CD14-positive monocyte (primary cell): ENCODE measurements at regions not wholly inside any gene's neighbourhood (a gene's known extent, or its start where the extent isn't known, plus 50 kb on each side); places are given as distances from the start of the nearest gene placed in this dataset.

Experiments
- DNase-seq, 3 donors: peaks; one replicate each; pipeline ENCODE4 v3.0.0-alpha.2; 2011 to 2022
- H2AFZ ChIP-seq: 2 replicates; pipeline ENCODE4 v1.6.0; 2012; ENCODE audit warnings: mild to moderate bottlenecking, low read depth, low read length, inconsistent platforms; ENCODE audit not compliant: insufficient read depth, poor library complexity, severe bottlenecking
- H3K27ac ChIP-seq, 2 donors: 1 replicate in 1 of 2; 2 replicates in 1 of 2; pipeline ENCODE4 v1.5.1; 2012 to 2013; ENCODE audit warnings: low read length in 2 of 2, control low read depth in 1 of 2, inconsistent platforms in 1 of 2, low read depth in 1 of 2, mild to moderate bottlenecking in 1 of 2
- H3K27me3 ChIP-seq, 2 donors: one replicate each; pipeline versions ENCODE4 v1.6.0 to v1.6.1; 2011 to 2013; ENCODE audit warnings: low read length in 2 of 2; ENCODE audit not compliant: control insufficient read depth in 2 of 2, insufficient read depth in 2 of 2
- H3K36me3 ChIP-seq, 2 donors: replicated peaks in 1 of 2; 1 replicate in 1 of 2; 2 replicates in 1 of 2; pipeline versions ENCODE4 v1.5.1 to v1.6.1; 2012 to 2013; ENCODE audit warnings: low read length in 2 of 2, control low read depth in 1 of 2, inconsistent platforms in 1 of 2, mild to moderate bottlenecking in 1 of 2; ENCODE audit not compliant: insufficient read depth in 2 of 2, control insufficient read depth in 1 of 2
- H3K4me1 ChIP-seq, 2 donors: 1 replicate in 1 of 2; 2 replicates in 1 of 2; pipeline versions ENCODE4 v1.5.1 to v1.6.1; 2012 to 2013; ENCODE audit warnings: low read length in 2 of 2, control low read depth in 1 of 2, inconsistent platforms in 1 of 2, mild to moderate bottlenecking in 1 of 2, moderate library complexity in 1 of 2; ENCODE audit not compliant: insufficient read depth in 2 of 2, control insufficient read depth in 1 of 2
- H3K4me2 ChIP-seq: replicated peaks from 2 replicates; pipeline ENCODE3; 2012; ENCODE audit warnings: low read length, moderate library complexity, mild to moderate bottlenecking; ENCODE audit not compliant: poor library complexity, severe bottlenecking; ENCODE audit errors: extremely low read depth
- H3K4me3 ChIP-seq, 3 experiments: fragments of 200-600 bp in 1 of 3; sonication (generic) in 1 of 3; replicated peaks in 1 of 3; 1 replicate in 2 of 3; 2 replicates in 1 of 3; pipeline ENCODE4 v1.5.1; 2011 to 2013; ENCODE audit warnings: low read length in 3 of 3, mild to moderate bottlenecking in 3 of 3, control low read depth in 2 of 3, low read depth in 2 of 3, inconsistent platforms in 1 of 3, moderate library complexity in 1 of 3
- H3K79me2 ChIP-seq: 2 replicates; pipeline ENCODE4 v1.6.0; 2012; ENCODE audit warnings: mild to moderate bottlenecking, control low read depth, inconsistent platforms, low read length, moderate library complexity; ENCODE audit not compliant: insufficient read depth
- H3K9ac ChIP-seq: 2 replicates; pipeline ENCODE4 v1.6.0; 2017; ENCODE audit warnings: low read length, mild to moderate bottlenecking; ENCODE audit not compliant: insufficient read depth, poor library complexity, severe bottlenecking
- H3K9me3 ChIP-seq, 2 donors: replicated peaks in 1 of 2; 1 replicate in 1 of 2; 2 replicates in 1 of 2; pipeline versions ENCODE4 v1.5.1 to v1.6.1; 2012 to 2013; ENCODE audit warnings: low read length in 2 of 2, control low read depth in 1 of 2; ENCODE audit not compliant: control insufficient read depth in 1 of 2, insufficient read depth in 1 of 2
- H4K20me1 ChIP-seq: 2 replicates; pipeline ENCODE4 v1.6.0; 2012; ENCODE audit warnings: mild to moderate bottlenecking, low read length, control low read depth, moderate library complexity; ENCODE audit not compliant: insufficient read depth
- H3K27ac Mint-ChIP-seq, 7 donors: one replicate each; pipeline ENCODE4 v1.8.0; 2020; ENCODE audit warnings: mild to moderate bottlenecking in 7 of 7, mixed read lengths in 7 of 7, moderate library complexity in 6 of 7, inconsistent platforms in 2 of 7
- H3K27me3 Mint-ChIP-seq, 3 donors: one replicate each; pipeline ENCODE4 v1.8.0; 2021 to 2022; ENCODE audit warnings: low read depth in 3 of 3, mild to moderate bottlenecking in 3 of 3, mixed read lengths in 3 of 3, moderate library complexity in 3 of 3, inconsistent platforms in 1 of 3
- H3K36me3 Mint-ChIP-seq, 2 donors: one replicate each; pipeline ENCODE4 v1.8.0; 2020; ENCODE audit warnings: mixed read lengths in 2 of 2, inconsistent platforms in 1 of 2, mild to moderate bottlenecking in 1 of 2
- H3K4me1 Mint-ChIP-seq: one replicate; pipeline ENCODE4 v1.8.0; 2020; ENCODE audit warnings: mild to moderate bottlenecking, mixed read lengths
- H3K4me3 Mint-ChIP-seq, 2 donors: one replicate each; pipeline ENCODE4 v1.8.0; 2020; ENCODE audit warnings: mild to moderate bottlenecking in 2 of 2, mixed read lengths in 2 of 2, moderate library complexity in 1 of 2
- H3K9me3 Mint-ChIP-seq, 7 donors: one replicate each; pipeline ENCODE4 v1.8.0; 2020 to 2022; ENCODE audit warnings: mixed read lengths in 7 of 7, mild to moderate bottlenecking in 6 of 7, moderate library complexity in 6 of 7, inconsistent platforms in 2 of 7
- WGBS: methylation state at CpG from one replicate; pipeline ENCODE4 v1.1.5; 2013; ENCODE audit warnings: missing lambda C conversion rate; ENCODE audit not compliant: insufficient coverage; 5-methylcytosine and 5-hydroxymethylcytosine counted together
- intact Hi-C, 2 donors: fragments of 100-400 bp; cut with micrococcal nuclease; formaldehyde crosslinking; loops; one replicate each; pipeline versions ENCODE4 v1.15.0 to v1.15.1; 2023
- TF ChIP-seq, protein P1 (sequence below): fragments of 200-600 bp; IDR thresholded peaks from one replicate; pipeline ENCODE4 v1.8.0; 2022; ENCODE audit warnings: antibody characterized with exemption, mild to moderate bottlenecking

DNA sequence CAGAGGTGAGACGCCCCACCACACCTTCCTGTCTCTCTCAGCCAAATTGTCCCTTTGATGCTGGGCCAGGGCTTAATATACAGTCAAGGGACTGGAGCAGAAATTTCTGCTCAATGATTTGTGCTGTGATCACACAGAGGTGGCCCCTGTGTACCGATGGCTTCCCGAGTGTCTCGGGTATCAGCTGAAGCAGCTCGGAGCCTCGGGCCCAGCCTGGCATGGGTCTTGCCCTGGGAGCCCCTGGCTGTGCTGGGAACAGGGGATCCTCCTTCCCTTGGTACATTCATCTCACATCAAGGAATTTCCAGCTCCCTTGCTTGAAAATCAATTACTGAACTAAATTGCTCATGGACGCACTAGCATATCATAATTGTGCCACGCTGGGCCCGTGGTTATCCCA is 148.8 kb upstream of the C1orf174 start:
- no peaks in the 10 kb centered on the region for H3K36me3 Mint-ChIP-seq
- no peaks in the 10 kb centered on the region for H3K79me2 ChIP-seq
- no peaks in the 10 kb centered on the region for H3K36me3 ChIP-seq
- H3K9ac ChIP-seq: no peak overlapping the region
- 85% methylated on average over 9 of the region's 9 CpGs for WGBS
- H3K27me3 Mint-ChIP-seq: peaks cover 7 to 10% (median 8%) of the 10 kb centered on the region in 3 donors
- no peak overlapping the region for H3K27ac Mint-ChIP-seq
- H3K4me3 Mint-ChIP-seq: no peak overlapping the region
- TF ChIP-seq, protein P1, sequence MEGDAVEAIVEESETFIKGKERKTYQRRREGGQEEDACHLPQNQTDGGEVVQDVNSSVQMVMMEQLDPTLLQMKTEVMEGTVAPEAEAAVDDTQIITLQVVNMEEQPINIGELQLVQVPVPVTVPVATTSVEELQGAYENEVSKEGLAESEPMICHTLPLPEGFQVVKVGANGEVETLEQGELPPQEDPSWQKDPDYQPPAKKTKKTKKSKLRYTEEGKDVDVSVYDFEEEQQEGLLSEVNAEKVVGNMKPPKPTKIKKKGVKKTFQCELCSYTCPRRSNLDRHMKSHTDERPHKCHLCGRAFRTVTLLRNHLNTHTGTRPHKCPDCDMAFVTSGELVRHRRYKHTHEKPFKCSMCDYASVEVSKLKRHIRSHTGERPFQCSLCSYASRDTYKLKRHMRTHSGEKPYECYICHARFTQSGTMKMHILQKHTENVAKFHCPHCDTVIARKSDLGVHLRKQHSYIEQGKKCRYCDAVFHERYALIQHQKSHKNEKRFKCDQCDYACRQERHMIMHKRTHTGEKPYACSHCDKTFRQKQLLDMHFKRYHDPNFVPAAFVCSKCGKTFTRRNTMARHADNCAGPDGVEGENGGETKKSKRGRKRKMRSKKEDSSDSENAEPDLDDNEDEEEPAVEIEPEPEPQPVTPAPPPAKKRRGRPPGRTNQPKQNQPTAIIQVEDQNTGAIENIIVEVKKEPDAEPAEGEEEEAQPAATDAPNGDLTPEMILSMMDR: no peak
- no peak overlapping the region for H3K27ac ChIP-seq
- peaks cover 0 to 2% (median 0%) of the 10 kb centered on the region in 7 donors for H3K9me3 Mint-ChIP-seq
- H3K4me1 ChIP-seq: no peaks in the 10 kb centered on the region
- DNase-seq: no peak
- no peaks in the 10 kb centered on the region for H3K27me3 ChIP-seq
- no peak overlapping the region for H2AFZ ChIP-seq
- H3K9me3 ChIP-seq: no peaks in the 10 kb centered on the region
- intact Hi-C loops: no loop called here
- no peak overlapping the region for H3K4me2 ChIP-seq
- no peaks in the 10 kb centered on the region for H4K20me1 ChIP-seq
- no peaks in the 10 kb centered on the region for H3K4me1 Mint-ChIP-seq
- no peak overlapping the region for H3K4me3 ChIP-seq

DNA sequence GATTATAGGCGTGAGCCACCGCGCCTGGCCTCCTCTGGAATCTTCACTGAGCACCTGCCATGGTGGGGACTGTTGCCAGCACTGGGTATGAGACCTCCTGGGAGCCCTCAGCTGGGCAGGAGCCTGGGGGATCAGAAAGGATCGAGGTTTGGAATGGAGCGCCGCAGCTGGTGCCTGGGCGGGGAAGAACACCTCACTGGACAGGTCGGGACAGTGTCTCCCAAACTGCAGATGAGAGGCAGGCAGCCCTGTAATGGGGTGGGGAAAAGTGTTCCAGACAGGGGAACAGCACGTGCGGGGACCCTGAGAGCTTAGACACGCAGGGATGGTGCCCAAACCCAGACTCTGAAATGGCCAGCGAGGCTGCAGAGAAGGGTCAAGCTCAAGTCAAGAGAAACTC is 150.9 kb upstream of the C1orf174 start:
- no peaks in the 10 kb centered on the region for H3K36me3 Mint-ChIP-seq
- no peak overlapping the region for H3K9ac ChIP-seq
- H2AFZ ChIP-seq: no peak overlapping the region
- no peak overlapping the region for H3K4me3 Mint-ChIP-seq
- H3K9me3 Mint-ChIP-seq: peaks cover 0 to 7% (median 3%) of the 10 kb centered on the region in 7 donors
- H3K9me3 ChIP-seq: peaks cover 0 to 3% of the 10 kb centered on the region in 2 donors
- TF ChIP-seq, protein P1: no peak
- intact Hi-C loops: no loop called here
- H3K36me3 ChIP-seq: no peaks in the 10 kb centered on the region
- H3K27me3 Mint-ChIP-seq: peaks cover 5 to 11% (median 10%) of the 10 kb centered on the region in 3 donors
- DNase-seq: no peak
- no peak overlapping the region for H3K27ac ChIP-seq
- 94% methylated on average over 12 of the region's 12 CpGs for whole genome bisulfite sequencing
- no peaks in the 10 kb centered on the region for H3K4me1 ChIP-seq
- H3K27me3 ChIP-seq: no peaks in the 10 kb centered on the region
- H3K27ac Mint-ChIP-seq: no peak overlapping the region
- no peaks in the 10 kb centered on the region for H3K4me1 Mint-ChIP-seq
- no peaks in the 10 kb centered on the region for H4K20me1 ChIP-seq
- no peak overlapping the region for H3K4me2 ChIP-seq
- H3K4me3 ChIP-seq: no peak overlapping the region
- H3K79me2 ChIP-seq: no peaks in the 10 kb centered on the region
